Stimulated activated naive CD8-positive, alpha-beta T cell treated with anti-CD3 and anti-CD28 coated beads, Interleukin-15, Interleukin-2, amounts not matched to agents 100 ng/mL and 50 ng/mL, for 24 hours (primary cell): ENCODE measurements at regions not wholly inside any gene's neighbourhood (a gene's known extent, or its start where the extent isn't known, plus 50 kb on each side); places are given as distances from the start of the nearest gene placed in this dataset.
"Not testable (repeated sequence)": the region's sequence is repeated elsewhere in the genome, so short reads cannot be mapped to it uniquely, and the experiment has no call there.

Experiments
- H3K27ac Mint-ChIP-seq: one replicate; pipeline ENCODE4 v1.8.0; 2021; ENCODE audit warnings: mild to moderate bottlenecking, mixed read lengths
- H3K27me3 Mint-ChIP-seq: one replicate; pipeline ENCODE4 v1.8.0; 2021; ENCODE audit warnings: mixed read lengths
- H3K36me3 Mint-ChIP-seq: one replicate; pipeline ENCODE4 v1.8.0; 2021; ENCODE audit warnings: low read depth, mixed read lengths
- H3K4me1 Mint-ChIP-seq: one replicate; pipeline ENCODE4 v1.8.0; 2021; ENCODE audit warnings: low read depth, mixed read lengths
- H3K4me3 Mint-ChIP-seq: one replicate; pipeline ENCODE4 v1.8.0; 2021; ENCODE audit warnings: mild to moderate bottlenecking, mixed read lengths
- H3K9me3 Mint-ChIP-seq: one replicate; pipeline ENCODE4 v1.8.0; 2021; ENCODE audit warnings: mixed read lengths

GRCh38 chr4:18192901-18193300, 171.3 kb upstream of the LCORL start:
- H3K27me3 Mint-ChIP-seq, result peaks cover 17% of the 10 kb centered on the region
- no peak overlapping the region for H3K27ac Mint-ChIP-seq
- no peaks in the 10 kb centered on the region for H3K4me1 Mint-ChIP-seq
- no peak overlapping the region for H3K4me3 Mint-ChIP-seq
- no peaks in the 10 kb centered on the region for H3K36me3 Mint-ChIP-seq
- H3K9me3 Mint-ChIP-seq, result no peaks in the 10 kb centered on the region

GRCh38 chr4:18185491-18185890, 163.9 kb upstream of the LCORL start:
- Mint-ChIP-seq H3K4me3 (no peak overlapping the region), H3K27ac (no peak overlapping the region), H3K36me3 (no peaks in the 10 kb centered on the region), H3K27me3 (no peaks in the 10 kb centered on the region), H3K4me1 (no peaks in the 10 kb centered on the region), H3K9me3 (no peaks in the 10 kb centered on the region)

GRCh38 chr4:18180892-18181291, 159.3 kb upstream of the LCORL start:
- H3K27ac Mint-ChIP-seq, result no peak overlapping the region
- H3K9me3 Mint-ChIP-seq, result no peaks in the 10 kb centered on the region
- no peaks in the 10 kb centered on the region for H3K27me3 Mint-ChIP-seq
- no peak overlapping the region for H3K4me3 Mint-ChIP-seq
- H3K4me1 Mint-ChIP-seq, result no peaks in the 10 kb centered on the region
- H3K36me3 Mint-ChIP-seq, result no peaks in the 10 kb centered on the region

DNA sequence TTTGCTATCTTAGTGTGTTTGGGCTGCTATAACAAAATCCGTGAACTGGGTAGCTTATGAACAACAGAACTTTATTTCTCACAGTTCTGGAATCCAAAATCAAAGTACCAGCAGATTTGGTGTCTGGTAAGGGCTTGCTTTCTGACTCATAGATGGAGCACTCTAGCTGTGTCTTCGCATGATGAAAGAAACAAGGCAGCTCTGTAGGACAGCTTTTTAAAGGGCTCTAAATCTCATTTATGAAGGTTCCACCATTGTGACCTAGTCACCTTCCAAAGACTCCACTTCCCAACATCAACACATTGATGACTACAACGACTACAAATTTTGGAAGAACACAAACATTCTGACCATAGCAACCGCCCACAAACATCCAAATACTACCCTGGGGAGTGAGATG, 158.6 kb upstream of the LCORL start:
- Mint-ChIP-seq H3K36me3 (no peaks in the 10 kb centered on the region), H3K27ac (no peak overlapping the region), H3K9me3 (no peaks in the 10 kb centered on the region), H3K4me3 (no peak overlapping the region), H3K4me1 (no peaks in the 10 kb centered on the region), H3K27me3 (no peaks in the 10 kb centered on the region)

- H3K27me3 Mint-ChIP-seq, result no peaks in the 10 kb centered on the region
- H3K36me3 Mint-ChIP-seq, result no peaks in the 10 kb centered on the region
- no peak overlapping the region for H3K4me3 Mint-ChIP-seq
- H3K4me1 Mint-ChIP-seq, result no peaks in the 10 kb centered on the region
- H3K9me3 Mint-ChIP-seq, result peaks cover 6% of the 10 kb centered on the region
- no peak overlapping the region for H3K27ac Mint-ChIP-seq
Measured at GRCh38 chr4:18171896-18172295, 150.3 kb upstream of the LCORL start.

DNA sequence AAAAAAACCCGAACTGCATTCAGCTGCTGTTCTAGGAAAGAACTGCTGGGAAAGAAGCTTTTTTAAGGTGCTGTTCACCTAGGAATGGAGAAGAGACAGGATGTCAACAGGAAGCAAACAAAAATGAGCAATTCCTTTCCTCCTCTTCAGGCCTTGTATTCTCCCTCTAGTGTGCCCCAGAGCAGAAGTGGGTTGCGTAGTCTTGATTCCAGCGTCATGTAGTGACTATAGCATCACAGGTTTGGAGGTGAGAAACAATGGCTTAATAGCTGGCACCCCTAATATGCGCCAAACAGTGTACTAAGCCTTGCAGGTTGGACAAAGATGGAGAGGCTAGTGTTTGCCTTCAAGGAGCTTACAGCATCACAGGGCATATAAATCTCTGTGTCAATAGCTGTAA, 146.3 kb upstream of the LCORL start:
- H3K4me3 Mint-ChIP-seq, result no peak overlapping the region
- no peaks in the 10 kb centered on the region for H3K4me1 Mint-ChIP-seq
- H3K9me3 Mint-ChIP-seq, result no peaks in the 10 kb centered on the region
- peaks cover 8% of the 10 kb centered on the region for H3K27me3 Mint-ChIP-seq
- H3K36me3 Mint-ChIP-seq, result no peaks in the 10 kb centered on the region
- H3K27ac Mint-ChIP-seq, result no peak overlapping the region

GRCh38 chr4:18166925-18167324, 145.4 kb upstream of the LCORL start:
- H3K27me3 Mint-ChIP-seq, result peaks cover 11% of the 10 kb centered on the region
- H3K27ac Mint-ChIP-seq, result no peak overlapping the region

GRCh38 chr4:18162453-18162852, 140.9 kb upstream of the LCORL start:
- no peaks in the 10 kb centered on the region for H3K4me1 Mint-ChIP-seq
- H3K36me3 Mint-ChIP-seq, result no peaks in the 10 kb centered on the region
- H3K27ac Mint-ChIP-seq, result no peak overlapping the region
- H3K9me3 Mint-ChIP-seq, result no peaks in the 10 kb centered on the region
- H3K27me3 Mint-ChIP-seq, result peaks cover 11% of the 10 kb centered on the region
- no peak overlapping the region for H3K4me3 Mint-ChIP-seq

More at GRCh38 chr4:18166925-18167324, 145.4 kb upstream of the LCORL start:
- no peak overlapping the region for H3K4me3 Mint-ChIP-seq
- no peaks in the 10 kb centered on the region for H3K4me1 Mint-ChIP-seq
- H3K36me3 Mint-ChIP-seq, result no peaks in the 10 kb centered on the region
- H3K9me3 Mint-ChIP-seq, result no peaks in the 10 kb centered on the region

GRCh38 chr4:18159117-18159912, 137.8 kb upstream of the LCORL start:
- H3K27ac Mint-ChIP-seq, H3K36me3 Mint-ChIP-seq, H3K9me3 Mint-ChIP-seq, H3K4me1 Mint-ChIP-seq, H3K4me3 Mint-ChIP-seq: not testable (repeated sequence)
- H3K27me3 Mint-ChIP-seq, result peaks cover 11% of the 10 kb centered on the region

- Mint-ChIP-seq H3K36me3 (no peaks in the 10 kb centered on the region), H3K27ac (no peak overlapping the region), H3K27me3 (peaks cover 9% of the 10 kb centered on the region), H3K4me3 (no peak overlapping the region), H3K9me3 (no peaks in the 10 kb centered on the region), H3K4me1 (no peaks in the 10 kb centered on the region)
Measured at GRCh38 chr4:18155067-18156041, 133.8 kb upstream of the LCORL start.

DNA sequence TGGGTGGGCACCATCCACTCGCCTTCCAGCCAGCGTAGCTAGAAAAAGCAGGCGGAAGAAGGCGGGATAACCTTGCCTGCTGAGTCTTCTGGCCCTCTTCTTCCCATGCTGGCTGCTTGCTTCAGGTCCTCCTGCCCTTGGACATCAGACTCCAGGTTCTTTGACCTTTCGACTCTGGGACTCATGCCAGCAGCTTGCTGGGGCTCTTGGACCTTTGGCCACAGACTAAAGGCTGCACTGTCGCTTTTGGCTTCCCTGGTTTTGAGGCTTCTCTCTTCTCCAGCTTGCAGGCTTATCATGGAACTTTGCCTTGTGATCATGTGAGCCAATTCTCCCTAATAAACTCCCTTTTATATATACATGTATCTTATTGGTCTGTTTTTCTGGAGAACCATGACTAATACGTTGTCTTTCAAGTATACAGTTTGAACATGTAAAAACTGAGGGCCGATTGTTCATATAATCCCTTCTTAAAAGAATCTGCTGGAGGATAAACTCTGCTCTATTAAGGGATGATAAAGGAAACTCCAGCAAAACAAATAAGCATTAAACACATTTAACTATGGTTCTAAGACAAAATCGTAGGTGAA, 116.6 kb upstream of the LCORL start:
- Mint-ChIP-seq H3K27ac (no peak overlapping the region), H3K9me3 (no peaks in the 10 kb centered on the region), H3K36me3 (no peaks in the 10 kb centered on the region), H3K4me3 (no peak overlapping the region), H3K4me1 (no peaks in the 10 kb centered on the region), H3K27me3 (peaks cover 7% of the 10 kb centered on the region)

DNA sequence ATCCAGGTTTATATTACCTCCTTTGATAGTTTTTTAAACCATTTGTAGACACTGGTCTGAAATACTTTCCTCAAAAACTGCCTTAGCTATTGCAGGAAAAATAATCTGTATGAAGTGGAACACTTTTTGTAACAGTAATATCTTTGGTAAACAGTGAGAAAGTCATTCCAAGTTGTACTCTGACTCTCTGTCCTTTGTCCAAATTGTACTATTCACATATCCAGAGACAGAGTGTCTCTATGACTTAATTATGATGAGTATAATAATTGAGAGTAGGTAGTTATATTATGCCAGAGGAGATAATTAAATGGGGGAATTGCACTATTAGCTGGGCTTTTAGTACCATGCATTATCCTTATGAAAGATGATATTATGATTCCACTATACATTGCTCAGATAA, 112.6 kb upstream of the LCORL start:
- peaks cover 21% of the 10 kb centered on the region for H3K27me3 Mint-ChIP-seq
- H3K4me3 Mint-ChIP-seq, result no peak overlapping the region
- no peaks in the 10 kb centered on the region for H3K9me3 Mint-ChIP-seq
- H3K36me3 Mint-ChIP-seq, result no peaks in the 10 kb centered on the region
- no peaks in the 10 kb centered on the region for H3K4me1 Mint-ChIP-seq
- H3K27ac Mint-ChIP-seq, result no peak overlapping the region

GRCh38 chr4:18130256-18130655, 108.7 kb upstream of the LCORL start:
- Mint-ChIP-seq H3K9me3 (no peaks in the 10 kb centered on the region), H3K36me3 (no peaks in the 10 kb centered on the region), H3K4me3 (no peak overlapping the region), H3K4me1 (no peaks in the 10 kb centered on the region), H3K27me3 (peaks cover 21% of the 10 kb centered on the region), H3K27ac (no peak overlapping the region)

DNA sequence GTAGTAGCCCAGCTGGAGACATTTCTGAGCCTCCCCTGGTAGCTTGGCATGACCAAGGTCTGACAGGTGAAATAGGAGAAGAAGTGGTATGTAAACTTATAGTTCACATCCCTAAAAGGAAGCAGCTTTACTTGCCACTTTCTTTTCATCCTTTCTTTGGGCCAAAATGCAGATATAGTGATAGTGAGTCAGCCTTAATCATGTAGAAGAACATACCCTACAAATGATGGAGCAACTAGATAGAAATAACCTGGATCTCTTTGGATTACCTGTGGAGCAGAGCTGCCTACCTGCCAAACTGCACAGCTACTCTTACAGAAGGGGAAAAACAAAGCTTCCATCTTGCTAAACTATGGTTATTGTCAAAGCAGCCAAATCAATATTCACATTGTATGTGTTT, 106.7 kb upstream of the LCORL start:
- Mint-ChIP-seq H3K27ac (no peak overlapping the region), H3K4me1 (no peaks in the 10 kb centered on the region), H3K4me3 (no peak overlapping the region), H3K36me3 (no peaks in the 10 kb centered on the region), H3K9me3 (no peaks in the 10 kb centered on the region), H3K27me3 (peaks cover 26% of the 10 kb centered on the region)

GRCh38 chr4:18127030-18127429, 105.5 kb upstream of the LCORL start:
- Mint-ChIP-seq H3K27me3 (peaks cover 21% of the 10 kb centered on the region), H3K36me3 (no peaks in the 10 kb centered on the region), H3K4me1 (no peaks in the 10 kb centered on the region)

More at GRCh38 chr4:18127030-18127429, 105.5 kb upstream of the LCORL start:
- no peak overlapping the region for H3K27ac Mint-ChIP-seq
- H3K9me3 Mint-ChIP-seq, result no peaks in the 10 kb centered on the region
- H3K4me3 Mint-ChIP-seq, result no peak overlapping the region
